ENCODE measurements at regions not wholly inside any gene's neighbourhood (a gene's known extent, or its start where the extent isn't known, plus 50 kb on each side); places are given as distances from the start of the nearest gene placed in this dataset.
A peak's percentile ranks its signal among the peaks of the same experiment; 100 is the strongest.
"Not testable (repeated sequence)": the region's sequence is repeated elsewhere in the genome, so short reads cannot be mapped to it uniquely, and the experiment has no call there.

GRCh38 chr1:189706594-189706993 is 771.1 kb downstream of the BRINP3 start:
- no peak for ATAC-seq (ENCODE audit: low FRiP score)
- TF ChIP-seq CTCF (IDR thresholded peaks at IDR 0.05), result no peak
- DNase-seq (ENCODE audit: low spot score), result no peak

- no peak for DNase-seq (ENCODE audit: low spot score)
- TF ChIP-seq CTCF (IDR thresholded peaks at IDR 0.05), result no peak
- ATAC-seq (ENCODE audit: low FRiP score), result no peak
Observed at GRCh38 chr1:189708674-189709073, 769.0 kb downstream of the BRINP3 start.

GRCh38 chr1:189718147-189718795 is 759.4 kb downstream of the BRINP3 start:
- DNase-seq (ENCODE audit: low spot score); ATAC-seq (ENCODE audit: low FRiP score): not testable (repeated sequence)

- DNase-seq (ENCODE audit: low spot score) (no peak), ATAC-seq (ENCODE audit: low FRiP score) (no peak)
- TF ChIP-seq CTCF (IDR thresholded peaks at IDR 0.05), result no peak
Observed at GRCh38 chr1:189726806-189727205, 750.9 kb downstream of the BRINP3 start.

GRCh38 chr1:189751311-189751710 is 726.4 kb downstream of the BRINP3 start:
- DNase-seq (ENCODE audit: low spot score) (no peak), ATAC-seq (ENCODE audit: low FRiP score) (peak; percentile 37)
- no peak for TF ChIP-seq CTCF (IDR thresholded peaks at IDR 0.05)

GRCh38 chr1:189752461-189752995 is 725.1 kb downstream of the BRINP3 start:
- no peak for TF ChIP-seq CTCF (IDR thresholded peaks at IDR 0.05)
- ATAC-seq (ENCODE audit: low FRiP score), result no peak
- DNase-seq (ENCODE audit: low spot score), result no peak

- not testable (repeated sequence) for DNase-seq (ENCODE audit: low spot score); ATAC-seq (ENCODE audit: low FRiP score)
Observed at GRCh38 chr1:189755100-189755499, 722.6 kb downstream of the BRINP3 start.

Measured in omental fat pad (tissue), 3 donors.